Left lung (tissue), 4 donors: ENCODE measurements at regions not wholly inside any gene's neighbourhood (a gene's known extent, or its start where the extent isn't known, plus 50 kb on each side); places are given as distances from the start of the nearest gene placed in this dataset.
"Not testable (repeated sequence)": the region's sequence is repeated elsewhere in the genome, so short reads cannot be mapped to it uniquely, and the experiment has no call there.

Source experiments
- ATAC-seq: fragments of 200-7000 bp; cut with Tn5 transposase; one replicate; pipeline ENCODE4 v1.9.1; 2020; ENCODE audit warnings: moderate library complexity
- DNase-seq, 4 donors: peaks; one replicate each; pipeline ENCODE4 v3.0.0-alpha.2; 2013 to 2020
- H3K27ac ChIP-seq, 2 donors: fragments of 200-600 bp; sonication (generic) in 1 of 2; one replicate each; pipeline versions ENCODE4 v1.5.0 to v1.8.0; 2020 to 2021
- H3K27me3 ChIP-seq, 2 donors: fragments of 200-600 bp; sonication (generic) in 1 of 2; one replicate each; pipeline versions ENCODE4 v1.5.0 to v1.8.0; 2020 to 2021
- H3K36me3 ChIP-seq, 2 donors: fragments of 200-600 bp; sonication (generic) in 1 of 2; one replicate each; pipeline versions ENCODE4 v1.5.0 to v1.8.0; 2020 to 2021
- H3K4me1 ChIP-seq, 2 donors: fragments of 200-600 bp; one replicate each; pipeline ENCODE4 v1.8.0; 2021
- H3K4me3 ChIP-seq, 2 donors: fragments of 200-600 bp; sonication (generic) in 1 of 2; one replicate each; pipeline versions ENCODE4 v1.5.0 to v1.8.0; 2020 to 2021; ENCODE audit warnings: mild to moderate bottlenecking in 1 of 2
- H3K9me3 ChIP-seq, 2 donors: fragments of 200-600 bp; sonication (generic) in 1 of 2; one replicate each; pipeline versions ENCODE4 v1.5.0 to v1.8.0; 2020 to 2021
- intact Hi-C, 2 donors: fragments of 100-400 bp; cut with DNase I; formaldehyde crosslinking; loops; one replicate each; pipeline versions ENCODE4 v1.11.2 to v1.14.2; 2022
- TF ChIP-seq, protein P1 (sequence below), 2 donors: fragments of 200-600 bp; sonication (generic) in 1 of 2; IDR thresholded peaks; one replicate each; pipeline versions ENCODE4 v1.5.0 to v1.8.0; 2021; ENCODE audit warnings: antibody characterized with exemption in 2 of 2
- donor health status: DM: no; HTN: yes; CAD: no.
- donor health status: DM: no; HTN: no; CAD: no.

- no peak for ATAC-seq
- Histone ChIP-seq H3K27ac (no peak overlapping the region), H3K27me3 (no peaks in the 10 kb centered on the region), H3K4me1 (no peaks in the 10 kb centered on the region), H3K36me3 (no peaks in the 10 kb centered on the region), H3K4me3 (no peak overlapping the region), H3K9me3 (no peaks in the 10 kb centered on the region)
- no peak for DNase-seq
- TF ChIP-seq, protein P1, sequence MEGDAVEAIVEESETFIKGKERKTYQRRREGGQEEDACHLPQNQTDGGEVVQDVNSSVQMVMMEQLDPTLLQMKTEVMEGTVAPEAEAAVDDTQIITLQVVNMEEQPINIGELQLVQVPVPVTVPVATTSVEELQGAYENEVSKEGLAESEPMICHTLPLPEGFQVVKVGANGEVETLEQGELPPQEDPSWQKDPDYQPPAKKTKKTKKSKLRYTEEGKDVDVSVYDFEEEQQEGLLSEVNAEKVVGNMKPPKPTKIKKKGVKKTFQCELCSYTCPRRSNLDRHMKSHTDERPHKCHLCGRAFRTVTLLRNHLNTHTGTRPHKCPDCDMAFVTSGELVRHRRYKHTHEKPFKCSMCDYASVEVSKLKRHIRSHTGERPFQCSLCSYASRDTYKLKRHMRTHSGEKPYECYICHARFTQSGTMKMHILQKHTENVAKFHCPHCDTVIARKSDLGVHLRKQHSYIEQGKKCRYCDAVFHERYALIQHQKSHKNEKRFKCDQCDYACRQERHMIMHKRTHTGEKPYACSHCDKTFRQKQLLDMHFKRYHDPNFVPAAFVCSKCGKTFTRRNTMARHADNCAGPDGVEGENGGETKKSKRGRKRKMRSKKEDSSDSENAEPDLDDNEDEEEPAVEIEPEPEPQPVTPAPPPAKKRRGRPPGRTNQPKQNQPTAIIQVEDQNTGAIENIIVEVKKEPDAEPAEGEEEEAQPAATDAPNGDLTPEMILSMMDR (IDR thresholded peaks at IDR 0.05), result no peak
- intact Hi-C loops, result no loop called here
Observed at GRCh38 chr1:96464522-96464921, 257.1 kb upstream of the PTBP2 start.

- H3K27ac ChIP-seq, result no peak overlapping the region
- no peaks in the 10 kb centered on the region for H3K36me3 ChIP-seq
- no peaks in the 10 kb centered on the region for H3K27me3 ChIP-seq
- no peak overlapping the region for H3K4me3 ChIP-seq
- ATAC-seq (no peak), DNase-seq (no peak)
- intact Hi-C loops, result no loop called here
- TF ChIP-seq, protein P1 (IDR thresholded peaks at IDR 0.05), result no peak
- H3K4me1 ChIP-seq, result no peaks in the 10 kb centered on the region
- H3K9me3 ChIP-seq, result no peaks in the 10 kb centered on the region
Observed at GRCh38 chr1:96464991-96465390, 256.6 kb upstream of the PTBP2 start.

GRCh38 chr1:96465441-96465840 is 256.1 kb upstream of the PTBP2 start:
- Histone ChIP-seq H3K4me1 (no peaks in the 10 kb centered on the region), H3K4me3 (no peak overlapping the region), H3K27me3 (no peaks in the 10 kb centered on the region), H3K9me3 (no peaks in the 10 kb centered on the region), H3K36me3 (no peaks in the 10 kb centered on the region), H3K27ac (no peak overlapping the region)
- no peak for ATAC-seq
- TF ChIP-seq, protein P1 (IDR thresholded peaks at IDR 0.05), result no peak
- DNase-seq, result no peak
- intact Hi-C loops, result no loop called here

GRCh38 chr1:96466842-96467241 is 254.7 kb upstream of the PTBP2 start:
- Histone ChIP-seq H3K36me3 (no peaks in the 10 kb centered on the region), H3K4me3 (no peak overlapping the region), H3K27ac (no peak overlapping the region), H3K27me3 (no peaks in the 10 kb centered on the region), H3K4me1 (no peaks in the 10 kb centered on the region), H3K9me3 (peaks cover 0 to 2% of the 10 kb centered on the region in 2 donors)
- no peak for DNase-seq
- no peak for ATAC-seq
- intact Hi-C loops, result no loop called here
- TF ChIP-seq, protein P1 (IDR thresholded peaks at IDR 0.05), result no peak

GRCh38 chr1:96469726-96470125 is 251.9 kb upstream of the PTBP2 start:
- H3K36me3 ChIP-seq, H3K27me3 ChIP-seq, H3K4me1 ChIP-seq, ATAC-seq, H3K4me3 ChIP-seq, H3K9me3 ChIP-seq, DNase-seq, intact Hi-C loops, H3K27ac ChIP-seq: not testable (repeated sequence)

DNA sequence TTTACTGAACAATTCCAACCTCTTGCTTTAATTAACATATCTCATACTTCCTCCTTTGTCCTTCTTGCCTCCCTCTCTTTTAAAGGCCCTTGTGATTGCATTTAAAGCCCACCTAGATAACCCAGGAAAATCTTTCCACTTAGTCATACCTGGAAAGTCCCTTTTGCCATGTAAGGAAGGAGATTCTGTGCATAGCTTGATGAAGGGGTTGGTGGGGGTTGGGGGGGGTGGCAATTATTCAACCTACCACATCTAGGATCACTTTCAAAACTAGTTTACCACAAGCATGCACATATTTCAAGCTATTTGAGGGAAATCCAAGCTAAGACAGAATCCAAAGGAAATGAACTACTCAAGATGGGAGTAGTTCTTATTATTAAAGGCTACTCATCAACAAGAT is 249.1 kb upstream of the PTBP2 start:
- intact Hi-C loops, result no loop called here
- Histone ChIP-seq H3K27me3 (no peaks in the 10 kb centered on the region), H3K27ac (no peak overlapping the region), H3K4me3 (no peak overlapping the region), H3K9me3 (peaks cover 0 to 2% of the 10 kb centered on the region in 2 donors), H3K36me3 (no peaks in the 10 kb centered on the region), H3K4me1 (no peaks in the 10 kb centered on the region)
- ATAC-seq (no peak), DNase-seq (no peak)
- TF ChIP-seq, protein P1 (IDR thresholded peaks at IDR 0.05), result no peak
